ENCODE measurements at regions not wholly inside any gene's neighbourhood (a gene's known extent, or its start where the extent isn't known, plus 50 kb on each side); places are given as distances from the start of the nearest gene placed in this dataset.

GRCh38 chr17:6322316-6322715, 112.6 kb downstream of the AIPL1 start:
- DNase-seq (ENCODE audit: low spot score): no peak
- H3K27ac ChIP-seq: no peak overlapping the region
- no peaks in the 10 kb centered on the region for H4K20me1 ChIP-seq (ENCODE audit: insufficient read depth, poor library complexity, severe bottlenecking)
- TF ChIP-seq EZH2 (IDR thresholded peaks at IDR 0.05; ENCODE audit: borderline replicate concordance): no peak
- TF ChIP-seq EZH2phosphoT487 (IDR thresholded peaks at IDR 0.05; ENCODE audit: low read depth, severe bottlenecking, unreplicated experiment): no peak
- TF ChIP-seq CTCF (IDR thresholded peaks at IDR 0.05; ENCODE audit: poor library complexity): no peak
- H3K9me3 ChIP-seq (ENCODE audit: low read depth): no peaks in the 10 kb centered on the region
- H3K4me3 ChIP-seq: no peak overlapping the region
- H3K9me2 ChIP-seq (replicated peaks; ENCODE audit: insufficient read depth): no peaks in the 10 kb centered on the region
- no peaks in the 10 kb centered on the region for H3K36me3 ChIP-seq (replicated peaks; ENCODE audit: insufficient read depth, low read depth)
- no peaks in the 10 kb centered on the region for H3K27me3 ChIP-seq
- no peak overlapping the region for H3K4me2 ChIP-seq
- H3K79me2 ChIP-seq: no peaks in the 10 kb centered on the region
- no peaks in the 10 kb centered on the region for H3K4me1 ChIP-seq (ENCODE audit: insufficient read depth)
- H2AFZ ChIP-seq: no peak overlapping the region
- 88% methylated on average over 4 of the region's 4 CpGs for WGBS (ENCODE audit: low lambda C conversion rate, missing lambda C conversion rate)

DNA sequence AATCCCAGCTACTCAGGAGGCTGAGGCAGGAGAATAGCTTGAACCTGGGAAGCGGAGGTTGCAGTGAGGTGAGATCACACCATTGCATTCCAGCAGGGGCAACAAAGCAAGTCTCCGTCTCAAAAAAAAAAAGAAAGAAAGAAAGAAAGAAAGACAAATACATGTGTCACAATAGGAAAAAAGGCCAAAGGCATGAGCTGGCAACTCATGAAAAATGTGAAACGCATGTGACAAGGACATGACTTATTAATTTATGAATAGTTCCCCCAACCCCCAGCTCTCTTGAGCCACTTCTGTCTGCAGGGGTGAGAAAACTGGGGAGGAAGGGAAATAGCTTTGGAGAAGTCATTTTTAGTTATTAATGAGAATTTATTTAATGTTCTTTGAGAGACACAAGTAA, 120.6 kb downstream of the AIPL1 start:
- Histone ChIP-seq H3K36me3 (replicated peaks; ENCODE audit: insufficient read depth, low read depth) (no peaks in the 10 kb centered on the region), H3K4me3 (no peak overlapping the region), H3K4me1 (ENCODE audit: insufficient read depth) (no peaks in the 10 kb centered on the region), H3K79me2 (no peaks in the 10 kb centered on the region), H3K9me3 (ENCODE audit: low read depth) (no peaks in the 10 kb centered on the region), H3K27ac (no peak overlapping the region), H2AFZ (no peak overlapping the region), H3K9me2 (replicated peaks; ENCODE audit: insufficient read depth) (no peaks in the 10 kb centered on the region), H3K4me2 (no peak overlapping the region), H4K20me1 (ENCODE audit: insufficient read depth, poor library complexity, severe bottlenecking) (no peaks in the 10 kb centered on the region), H3K27me3 (peaks cover 4% of the 10 kb centered on the region)
- TF ChIP-seq CTCF (IDR thresholded peaks at IDR 0.05; ENCODE audit: poor library complexity) (no peak), EZH2 (IDR thresholded peaks at IDR 0.05; ENCODE audit: borderline replicate concordance) (no peak)
- DNase-seq (ENCODE audit: low spot score): no peak
- 86% methylated on average over 3 of the region's 3 CpGs for WGBS (ENCODE audit: low lambda C conversion rate, missing lambda C conversion rate)

DNA sequence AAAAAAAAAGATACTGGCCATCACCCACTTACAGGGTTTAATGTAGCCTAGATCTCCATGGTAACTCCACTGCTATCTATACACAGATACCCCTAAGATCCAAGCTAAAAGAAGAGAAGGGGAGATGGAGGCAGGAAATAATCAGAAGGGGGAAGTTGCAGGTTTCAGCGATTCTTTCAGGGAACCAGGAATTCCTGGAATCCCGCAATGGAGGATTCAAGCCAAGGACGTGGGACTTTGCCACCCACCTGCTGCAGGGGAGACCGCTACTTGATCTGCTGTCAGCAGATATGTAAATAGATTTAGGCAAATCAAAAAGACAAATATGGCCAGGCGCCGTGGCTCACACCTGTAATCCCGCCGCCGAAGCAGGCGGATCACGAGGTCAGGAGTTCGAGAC, 121.1 kb downstream of the AIPL1 start:
- H3K9me3 ChIP-seq (ENCODE audit: low read depth): no peaks in the 10 kb centered on the region
- H3K4me3 ChIP-seq: no peak overlapping the region
- H4K20me1 ChIP-seq (ENCODE audit: insufficient read depth, poor library complexity, severe bottlenecking): no peaks in the 10 kb centered on the region
- H3K27me3 ChIP-seq: peaks cover 4% of the 10 kb centered on the region
- no peak for DNase-seq (ENCODE audit: low spot score)
- H3K4me2 ChIP-seq: no peak overlapping the region
- TF ChIP-seq EZH2 (IDR thresholded peaks at IDR 0.05; ENCODE audit: borderline replicate concordance) (no peak), EZH2phosphoT487 (IDR thresholded peaks at IDR 0.05; ENCODE audit: low read depth, severe bottlenecking, unreplicated experiment) (no peak), CTCF (IDR thresholded peaks at IDR 0.05; ENCODE audit: poor library complexity) (no peak)
- H3K79me2 ChIP-seq: no peaks in the 10 kb centered on the region
- no peaks in the 10 kb centered on the region for H3K36me3 ChIP-seq (replicated peaks; ENCODE audit: insufficient read depth, low read depth)
- WGBS (ENCODE audit: low lambda C conversion rate, missing lambda C conversion rate): 88% methylated on average over 12 of the region's 12 CpGs
- H3K4me1 ChIP-seq (ENCODE audit: insufficient read depth): no peaks in the 10 kb centered on the region
- H2AFZ ChIP-seq: no peak overlapping the region
- no peak overlapping the region for H3K27ac ChIP-seq
- H3K9me2 ChIP-seq (replicated peaks; ENCODE audit: insufficient read depth): no peaks in the 10 kb centered on the region

GRCh38 chr17:6306820-6307219, 128.1 kb downstream of the AIPL1 start:
- Histone ChIP-seq H3K79me2 (no peaks in the 10 kb centered on the region), H4K20me1 (ENCODE audit: insufficient read depth, poor library complexity, severe bottlenecking) (no peaks in the 10 kb centered on the region), H3K9me2 (replicated peaks; ENCODE audit: insufficient read depth) (no peaks in the 10 kb centered on the region), H3K4me3 (no peak overlapping the region), H3K9me3 (ENCODE audit: low read depth) (no peaks in the 10 kb centered on the region), H3K27ac (no peak overlapping the region), H3K4me1 (ENCODE audit: insufficient read depth) (no peaks in the 10 kb centered on the region), H3K4me2 (no peak overlapping the region), H2AFZ (no peak overlapping the region), H3K27me3 (peaks cover 4% of the 10 kb centered on the region), H3K36me3 (replicated peaks; ENCODE audit: insufficient read depth, low read depth) (no peaks in the 10 kb centered on the region)
- no peak for DNase-seq (ENCODE audit: low spot score)
- TF ChIP-seq CTCF (IDR thresholded peaks at IDR 0.05; ENCODE audit: poor library complexity) (no peak), EZH2phosphoT487 (IDR thresholded peaks at IDR 0.05; ENCODE audit: low read depth, severe bottlenecking, unreplicated experiment) (no peak), EZH2 (IDR thresholded peaks at IDR 0.05; ENCODE audit: borderline replicate concordance) (no peak)
- 53% methylated on average over 4 of the region's 4 CpGs for WGBS (ENCODE audit: low lambda C conversion rate, missing lambda C conversion rate)
